Transverse colon (tissue), 4 donors: ENCODE measurements at regions not wholly inside any gene's neighbourhood (a gene's known extent, or its start where the extent isn't known, plus 50 kb on each side); places are given as distances from the start of the nearest gene placed in this dataset.

ENCODE experiments used
- DNase-seq: peaks from one replicate; pipeline ENCODE4 v3.0.0-alpha.2; 2019
- H3K27ac ChIP-seq, 4 donors: fragments of 200-600 bp; sonication (generic); 2 replicates each; pipeline ENCODE4 v1.5.1; 2016 to 2018; ENCODE audit warnings: inconsistent platforms in 4 of 4
- H3K27me3 ChIP-seq: fragments of 200-600 bp; sonication (generic); 2 replicates; pipeline ENCODE4 v1.5.1; 2017; ENCODE audit warnings: inconsistent platforms
- H3K36me3 ChIP-seq, 4 donors: fragments of 200-600 bp; sonication (generic); 2 replicates each; pipeline ENCODE4 v1.5.1; 2017 to 2019; ENCODE audit warnings: inconsistent platforms in 4 of 4
- H3K4me1 ChIP-seq, 4 donors: fragments of 200-600 bp; sonication (generic); 2 replicates each; pipeline ENCODE4 v1.5.1; 2017 to 2020; ENCODE audit warnings: inconsistent platforms in 4 of 4
- H3K4me3 ChIP-seq, 4 donors: fragments of 200-600 bp; sonication (generic); 1 replicate in 1 of 4; 2 replicates in 3 of 4; pipeline versions ENCODE4 v1.5.1 to v1.6.1; 2017 to 2019; ENCODE audit warnings: inconsistent platforms in 4 of 4
- H3K9me3 ChIP-seq, 2 donors: fragments of 200-600 bp; sonication (generic); 2 replicates each; pipeline ENCODE4 v1.5.1; 2017 to 2019; ENCODE audit warnings: inconsistent platforms in 2 of 2
- CTCF ChIP-seq, 5 experiments: fragments of 200-600 bp in 3 of 5; fragments of 450-650 bp in 2 of 5; sonication (generic) in 3 of 5; IDR thresholded peaks; 1 replicate in 2 of 5; 2 replicates in 3 of 5; pipeline ENCODE4 v1.5.1; 2016 to 2017; ENCODE audit warnings: antibody characterized with exemption in 5 of 5, inconsistent platforms in 3 of 5, mild to moderate bottlenecking in 2 of 5, moderate library complexity in 1 of 5
- EP300 ChIP-seq: sonication (generic); formaldehyde crosslinking; IDR thresholded peaks from one replicate; pipeline ENCODE4 v1.6.1; 2017; ENCODE audit warnings: antibody characterized with exemption, low read depth
- POLR2A ChIP-seq: fragments of 450-650 bp; IDR thresholded peaks from one replicate; pipeline ENCODE4 v1.6.1; 2016; ENCODE audit warnings: antibody characterized with exemption, mild to moderate bottlenecking, moderate library complexity
- POLR2AphosphoS5 ChIP-seq, 3 donors: sonication (generic); formaldehyde crosslinking; IDR thresholded peaks; one replicate each; pipeline ENCODE4 v1.6.1; 2016; ENCODE audit warnings: antibody characterized with exemption in 3 of 3
- WGBS, 2 donors: methylation state at CpG; one replicate each; pipeline ENCODE4 v1.1.5; 2018; ENCODE audit warnings: low coverage in 1 of 2; 5-methylcytosine and 5-hydroxymethylcytosine counted together
- in situ Hi-C, 4 donors: fragments of 200-750 bp; cut with MboI; loops; one replicate each; pipeline versions ENCODE4 v1.15.0 to v1.15.1; 2017; ENCODE audit warnings: low sequenced_read_pairs in 3 of 4, low pct_ligation_motif_present in 1 of 4, low pct_unique_long_range_greater_than_20kb in 1 of 4
- intact Hi-C: fragments of 100-400 bp; cut with DNase I; formaldehyde crosslinking; loops from one replicate; pipeline ENCODE4 v1.15.1; 2023; ENCODE audit warnings: low total_unique reads

GRCh38 chr1:30258471-30258870 is 464.9 kb downstream of the MATN1 start:
- in situ Hi-C loops: no loop called here
- WGBS, 2 donors: 87 to 89% methylated on average over 5 to 6 of the region's 6 CpGs

GRCh38 chr1:30257742-30258380 is 465.5 kb downstream of the MATN1 start:
- Histone ChIP-seq H3K27me3 (peaks cover 29% of the 10 kb centered on the region), H3K27ac (no peak overlapping the region), H3K4me1 (no peaks in the 10 kb centered on the region), H3K9me3 (no peaks in the 10 kb centered on the region), H3K4me3 (no peak overlapping the region), H3K36me3 (no peaks in the 10 kb centered on the region)
- DNase-seq: no peak
- WGBS, 2 donors: 77% methylated on average over 14 of the region's 14 CpGs; no CpG with 5 or more reads in 1 of the 2 donors
- no peak for TF ChIP-seq CTCF (IDR thresholded peaks at IDR 0.05)
- TF ChIP-seq EP300: no peak
- in situ Hi-C loops (no loop called here), intact Hi-C loops (no loop called here)

More at GRCh38 chr1:30258471-30258870, 464.9 kb downstream of the MATN1 start:
- DNase-seq: no peak
- H3K4me1 ChIP-seq: no peaks in the 10 kb centered on the region
- peaks cover 29% of the 10 kb centered on the region for H3K27me3 ChIP-seq
- H3K27ac ChIP-seq: no peak overlapping the region
- no peaks in the 10 kb centered on the region for H3K36me3 ChIP-seq
- no peaks in the 10 kb centered on the region for H3K9me3 ChIP-seq
- TF ChIP-seq POLR2AphosphoS5 (IDR thresholded peaks at IDR 0.05) (no peak), POLR2A (no peak), EP300 (no peak), CTCF (IDR thresholded peaks at IDR 0.05) (no peak)
- no peak overlapping the region for H3K4me3 ChIP-seq
- intact Hi-C loops: no loop called here

GRCh38 chr1:30257322-30257721 is 466.1 kb downstream of the MATN1 start:
- TF ChIP-seq POLR2AphosphoS5 (IDR thresholded peaks at IDR 0.05) (no peak), POLR2A (no peak), CTCF (IDR thresholded peaks at IDR 0.05) (no peak), EP300 (no peak)
- in situ Hi-C loops: no loop called here
- Histone ChIP-seq H3K9me3 (no peaks in the 10 kb centered on the region), H3K27me3 (peaks cover 29% of the 10 kb centered on the region), H3K36me3 (no peaks in the 10 kb centered on the region), H3K4me3 (no peak overlapping the region), H3K27ac (no peak overlapping the region), H3K4me1 (no peaks in the 10 kb centered on the region)
- no peak for DNase-seq
- intact Hi-C loops: no loop called here
- 83 to 89% methylated on average over 1 of the region's 1 CpG for WGBS, 2 donors

GRCh38 chr1:30256911-30257310 is 466.5 kb downstream of the MATN1 start:
- Histone ChIP-seq H3K27ac (no peak overlapping the region), H3K4me3 (no peak overlapping the region), H3K27me3 (peaks cover 29% of the 10 kb centered on the region), H3K36me3 (no peaks in the 10 kb centered on the region), H3K9me3 (no peaks in the 10 kb centered on the region), H3K4me1 (no peaks in the 10 kb centered on the region)
- TF ChIP-seq POLR2A: no peak
- TF ChIP-seq CTCF (IDR thresholded peaks at IDR 0.05): no peak
- TF ChIP-seq EP300: no peak
- TF ChIP-seq POLR2AphosphoS5 (IDR thresholded peaks at IDR 0.05): no peak
- in situ Hi-C loops (no loop called here), intact Hi-C loops (no loop called here)
- DNase-seq: no peak
- WGBS, 2 donors: 80% methylated on average over 6 of the region's 6 CpGs; no CpG with 5 or more reads in 1 of the 2 donors
